ENCODE measurements at regions not wholly inside any gene's neighbourhood (a gene's known extent, or its start where the extent isn't known, plus 50 kb on each side); places are given as distances from the start of the nearest gene placed in this dataset.
"Not testable (repeated sequence)": the region's sequence is repeated elsewhere in the genome, so short reads cannot be mapped to it uniquely, and the experiment has no call there.

GRCh38 chr2:238502088-238502810 lies 75.5 kb downstream of the ASB1 start:
- DNase-seq (ENCODE audit: low spot score) = no peak

GRCh38 chr2:238502956-238503791 lies 76.4 kb downstream of the ASB1 start:
- DNase-seq (ENCODE audit: low spot score) = no peak

GRCh38 chr2:238504181-238504931 lies 77.6 kb downstream of the ASB1 start:
- DNase-seq (ENCODE audit: low spot score) = no peak

- DNase-seq (ENCODE audit: low spot score) = no peak
These were observed 78.6 kb downstream of the ASB1 start for GRCh38 chr2:238505119-238505891.

- DNase-seq (ENCODE audit: low spot score) = no peak
These were observed 79.2 kb downstream of the ASB1 start for GRCh38 chr2:238505892-238506280.

GRCh38 chr2:238506371-238507068 lies 79.8 kb downstream of the ASB1 start:
- DNase-seq (ENCODE audit: low spot score) = no peak

- no peak for DNase-seq (ENCODE audit: low spot score)
These were observed 81.1 kb downstream of the ASB1 start for GRCh38 chr2:238507836-238508235.

- no peak for DNase-seq (ENCODE audit: low spot score)
These were observed 82.6 kb downstream of the ASB1 start for GRCh38 chr2:238509151-238509835.

GRCh38 chr2:238509903-238510302 lies 83.2 kb downstream of the ASB1 start:
- DNase-seq (ENCODE audit: low spot score) = no peak

- DNase-seq (ENCODE audit: low spot score) = no peak
These were observed 84.3 kb downstream of the ASB1 start for GRCh38 chr2:238510911-238511613.

GRCh38 chr2:238511614-238511950 lies 84.9 kb downstream of the ASB1 start:
- DNase-seq (ENCODE audit: low spot score) = no peak

GRCh38 chr2:238512247-238512867 lies 85.6 kb downstream of the ASB1 start:
- DNase-seq (ENCODE audit: low spot score) = no peak

GRCh38 chr2:238513346-238513745 lies 86.6 kb downstream of the ASB1 start:
- DNase-seq (ENCODE audit: low spot score) = no peak

GRCh38 chr2:238514024-238514423 lies 87.3 kb downstream of the ASB1 start:
- not testable (repeated sequence) for DNase-seq (ENCODE audit: low spot score)

- no peak for DNase-seq (ENCODE audit: low spot score)
These were observed 88.7 kb downstream of the ASB1 start for GRCh38 chr2:238515377-238515776.

- no peak for DNase-seq (ENCODE audit: low spot score)
These were observed 90.5 kb downstream of the ASB1 start for GRCh38 chr2:238517209-238517608.

- DNase-seq (ENCODE audit: low spot score) = no peak
These were observed 91.6 kb downstream of the ASB1 start for GRCh38 chr2:238518172-238518820.

GRCh38 chr2:238518821-238519186 lies 92.1 kb downstream of the ASB1 start:
- DNase-seq (ENCODE audit: low spot score) = no peak

GRCh38 chr2:238520359-238520886 lies 93.7 kb downstream of the ASB1 start:
- no peak for DNase-seq (ENCODE audit: low spot score)

Measured in globus pallidus (tissue), 1 donor.